Neural crest cell (in vitro differentiated cells): ENCODE measurements at regions not wholly inside any gene's neighbourhood (a gene's known extent, or its start where the extent isn't known, plus 50 kb on each side); places are given as distances from the start of the nearest gene placed in this dataset.

Source experiments
- DNase-seq: peaks from one replicate; pipeline ENCODE4 v3.0.0; 2021; ENCODE audit warnings: low read depth, mixed read lengths, low spot score
- H3K27ac Mint-ChIP-seq: one replicate; pipeline ENCODE4 v1.8.0; 2021; ENCODE audit warnings: mild to moderate bottlenecking, mixed read lengths; ENCODE audit not compliant: unreplicated experiment
- H3K27me3 Mint-ChIP-seq: 2 replicates; pipeline ENCODE4 v1.8.0; 2021; ENCODE audit warnings: low read depth, mild to moderate bottlenecking, mixed read lengths
- H3K36me3 Mint-ChIP-seq: 2 replicates; pipeline ENCODE4 v1.8.0; 2021; ENCODE audit warnings: low read depth, mild to moderate bottlenecking, mixed read lengths
- H3K4me1 Mint-ChIP-seq: 2 replicates; pipeline ENCODE4 v1.8.0; 2021; ENCODE audit warnings: mixed read lengths
- H3K4me3 Mint-ChIP-seq: one replicate; pipeline ENCODE4 v1.8.0; 2021; ENCODE audit warnings: mild to moderate bottlenecking, mixed read lengths
- H3K9me3 Mint-ChIP-seq: 2 replicates; pipeline ENCODE4 v1.8.0; 2021; ENCODE audit warnings: mixed read lengths
- TF ChIP-seq, protein P1 (sequence below): fragments of 200-600 bp; sonication (generic); conservative IDR thresholded peaks from 2 replicates; pipeline ENCODE4 v1.5.0; 2021; ENCODE audit warnings: antibody characterized with exemption, mild to moderate bottlenecking

- TF ChIP-seq, protein P1, sequence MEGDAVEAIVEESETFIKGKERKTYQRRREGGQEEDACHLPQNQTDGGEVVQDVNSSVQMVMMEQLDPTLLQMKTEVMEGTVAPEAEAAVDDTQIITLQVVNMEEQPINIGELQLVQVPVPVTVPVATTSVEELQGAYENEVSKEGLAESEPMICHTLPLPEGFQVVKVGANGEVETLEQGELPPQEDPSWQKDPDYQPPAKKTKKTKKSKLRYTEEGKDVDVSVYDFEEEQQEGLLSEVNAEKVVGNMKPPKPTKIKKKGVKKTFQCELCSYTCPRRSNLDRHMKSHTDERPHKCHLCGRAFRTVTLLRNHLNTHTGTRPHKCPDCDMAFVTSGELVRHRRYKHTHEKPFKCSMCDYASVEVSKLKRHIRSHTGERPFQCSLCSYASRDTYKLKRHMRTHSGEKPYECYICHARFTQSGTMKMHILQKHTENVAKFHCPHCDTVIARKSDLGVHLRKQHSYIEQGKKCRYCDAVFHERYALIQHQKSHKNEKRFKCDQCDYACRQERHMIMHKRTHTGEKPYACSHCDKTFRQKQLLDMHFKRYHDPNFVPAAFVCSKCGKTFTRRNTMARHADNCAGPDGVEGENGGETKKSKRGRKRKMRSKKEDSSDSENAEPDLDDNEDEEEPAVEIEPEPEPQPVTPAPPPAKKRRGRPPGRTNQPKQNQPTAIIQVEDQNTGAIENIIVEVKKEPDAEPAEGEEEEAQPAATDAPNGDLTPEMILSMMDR: no peak
- Mint-ChIP-seq H3K4me3 (no peak overlapping the region), H3K9me3 (peaks cover 5% of the 10 kb centered on the region), H3K27me3 (no peaks in the 10 kb centered on the region), H3K4me1 (peaks cover 11% of the 10 kb centered on the region), H3K36me3 (no peaks in the 10 kb centered on the region), H3K27ac (no peak overlapping the region)
- DNase-seq: no peak
These were observed 80.5 kb upstream of the AFF3 start for GRCh38 chr2:100222844-100223243.

DNA sequence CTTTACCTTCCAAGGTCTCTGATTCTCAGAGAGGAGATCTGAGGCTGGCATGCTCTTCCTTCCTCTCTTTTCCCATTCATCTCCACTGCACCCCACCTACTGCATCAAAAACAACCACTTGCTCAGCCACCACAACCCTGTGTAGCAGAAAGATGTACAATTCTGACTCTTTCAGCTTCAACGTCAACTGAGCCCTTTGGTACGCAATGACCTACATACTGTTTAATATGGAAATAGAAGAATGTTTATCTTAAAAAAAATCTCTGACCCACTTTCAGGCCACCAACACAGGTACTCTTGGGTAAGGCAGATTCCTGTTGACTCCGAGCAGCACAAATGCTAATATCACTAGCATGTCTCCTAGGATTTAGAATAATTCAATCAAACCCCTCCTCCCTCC is 76.2 kb upstream of the AFF3 start:
- H3K27me3 Mint-ChIP-seq: no peaks in the 10 kb centered on the region
- H3K4me1 Mint-ChIP-seq: peaks cover 4% of the 10 kb centered on the region
- no peak overlapping the region for H3K4me3 Mint-ChIP-seq
- H3K9me3 Mint-ChIP-seq: no peaks in the 10 kb centered on the region
- DNase-seq: no peak
- H3K27ac Mint-ChIP-seq: no peak overlapping the region
- no peaks in the 10 kb centered on the region for H3K36me3 Mint-ChIP-seq
- TF ChIP-seq, protein P1: no peak

DNA sequence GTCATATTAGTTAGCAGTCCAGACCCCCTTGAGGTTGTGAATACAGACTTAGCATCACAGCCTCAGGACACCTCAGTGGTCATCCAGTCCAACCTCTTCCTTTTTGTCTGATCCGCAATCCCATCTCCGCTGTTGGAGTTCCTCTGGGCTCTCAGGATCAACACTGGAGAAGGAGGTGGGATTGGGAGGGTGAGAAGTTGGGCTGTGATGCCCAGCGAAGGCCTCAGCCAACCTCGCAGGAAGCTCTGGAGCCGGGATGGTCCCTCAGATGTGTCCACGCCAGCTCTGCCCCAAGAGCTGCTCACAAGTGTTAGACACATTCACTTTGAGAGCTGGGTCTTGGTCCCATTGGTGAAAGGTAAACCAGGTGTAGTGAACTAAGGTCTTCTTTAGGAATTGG is 74.9 kb upstream of the AFF3 start:
- Mint-ChIP-seq H3K27me3 (no peaks in the 10 kb centered on the region), H3K27ac (no peak overlapping the region)
- TF ChIP-seq, protein P1: no peak

DNA sequence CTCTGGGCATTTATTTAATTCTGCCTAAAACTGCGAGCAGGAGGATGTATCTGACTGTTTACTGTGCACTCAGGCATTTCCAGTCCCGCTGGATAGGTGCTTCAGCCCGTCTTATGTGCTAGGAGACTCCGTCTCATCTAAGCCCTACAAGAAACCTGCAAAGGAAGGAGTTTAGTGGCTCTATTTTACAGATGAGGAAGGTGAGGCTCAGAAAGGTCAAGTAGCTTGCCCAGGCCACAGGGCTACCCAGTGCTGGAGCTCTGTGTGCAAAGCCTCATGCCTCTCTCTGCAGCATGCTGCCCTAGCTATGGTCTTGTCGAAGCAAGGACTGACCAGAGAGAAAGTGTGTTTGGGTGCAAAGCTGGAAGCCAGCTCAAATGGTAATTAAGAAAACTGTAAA is 73.6 kb upstream of the AFF3 start:
- H3K27ac Mint-ChIP-seq: peak overlapping the region; percentile 27
- no peak overlapping the region for H3K4me3 Mint-ChIP-seq
- DNase-seq: no peak
- H3K27me3 Mint-ChIP-seq: no peaks in the 10 kb centered on the region
- TF ChIP-seq, protein P1: no peak
- no peaks in the 10 kb centered on the region for H3K36me3 Mint-ChIP-seq
- H3K4me1 Mint-ChIP-seq: peaks cover 4% of the 10 kb centered on the region
- no peaks in the 10 kb centered on the region for H3K9me3 Mint-ChIP-seq

More for the DNA sequence above, 74.9 kb upstream of the AFF3 start:
- H3K4me1 Mint-ChIP-seq: peaks cover 4% of the 10 kb centered on the region
- DNase-seq: no peak
- no peaks in the 10 kb centered on the region for H3K9me3 Mint-ChIP-seq
- no peaks in the 10 kb centered on the region for H3K36me3 Mint-ChIP-seq
- H3K4me3 Mint-ChIP-seq: no peak overlapping the region

DNA sequence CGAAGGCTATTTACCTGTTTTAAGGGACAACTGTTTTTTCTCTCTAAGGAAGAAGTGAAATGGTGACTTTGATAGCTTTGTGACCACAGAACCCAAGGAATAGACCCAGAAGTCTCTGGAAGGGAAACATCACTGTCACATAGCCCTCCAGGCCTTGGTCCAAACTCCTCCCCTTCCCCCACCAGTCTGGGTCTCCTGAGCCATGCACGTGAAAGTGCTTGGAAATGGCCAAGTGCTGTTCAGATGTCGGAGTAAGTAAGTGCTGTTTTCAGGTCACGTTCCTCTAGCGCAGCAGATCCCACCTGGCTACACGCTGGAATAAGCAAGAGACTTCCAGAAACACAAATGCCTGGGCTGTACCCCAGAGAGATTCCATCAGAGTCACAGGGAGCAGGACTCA is 73.0 kb upstream of the AFF3 start:
- Mint-ChIP-seq H3K4me1 (peaks cover 4% of the 10 kb centered on the region), H3K9me3 (no peaks in the 10 kb centered on the region), H3K36me3 (no peaks in the 10 kb centered on the region), H3K4me3 (no peak overlapping the region), H3K27ac (no peak overlapping the region), H3K27me3 (no peaks in the 10 kb centered on the region)
- TF ChIP-seq, protein P1: no peak
- no peak for DNase-seq
